HG03558 (cell line): ENCODE measurements at regions not wholly inside any gene's neighbourhood (a gene's known extent, or its start where the extent isn't known, plus 50 kb on each side); places are given as distances from the start of the nearest gene placed in this dataset.
"Not testable (repeated sequence)": the region's sequence is repeated elsewhere in the genome, so short reads cannot be mapped to it uniquely, and the experiment has no call there.

Source experiments
- ATAC-seq: cut with Tn5 transposase; IDR thresholded peaks from one replicate; pipeline ENCODE4 v1.9.1; 2021; ENCODE audit warnings: moderate number of reproducible peaks; ENCODE audit not compliant: unreplicated experiment; ENCODE audit errors: extremely low read depth

DNA sequence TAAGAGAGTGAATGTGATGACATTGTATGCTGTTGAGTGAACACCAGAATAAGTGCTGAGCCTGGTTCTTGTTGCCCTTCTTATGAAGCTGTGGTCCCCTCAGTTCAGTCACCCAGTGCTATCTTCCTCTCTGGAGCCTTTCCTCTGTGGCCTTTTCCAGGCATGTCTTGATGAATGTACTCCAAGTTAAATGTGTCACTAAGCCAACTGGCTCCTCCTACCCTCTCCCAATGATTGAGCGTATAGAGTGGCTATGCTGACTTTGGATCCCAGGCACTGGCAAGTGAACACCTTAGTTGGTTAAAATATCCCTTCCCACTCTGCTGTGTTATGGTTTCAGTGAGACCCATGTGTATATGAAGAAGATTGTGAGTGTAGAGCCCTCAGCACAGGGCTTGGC, 134.1 kb upstream of the MAMLD1 start:
- no peak for ATAC-seq

DNA sequence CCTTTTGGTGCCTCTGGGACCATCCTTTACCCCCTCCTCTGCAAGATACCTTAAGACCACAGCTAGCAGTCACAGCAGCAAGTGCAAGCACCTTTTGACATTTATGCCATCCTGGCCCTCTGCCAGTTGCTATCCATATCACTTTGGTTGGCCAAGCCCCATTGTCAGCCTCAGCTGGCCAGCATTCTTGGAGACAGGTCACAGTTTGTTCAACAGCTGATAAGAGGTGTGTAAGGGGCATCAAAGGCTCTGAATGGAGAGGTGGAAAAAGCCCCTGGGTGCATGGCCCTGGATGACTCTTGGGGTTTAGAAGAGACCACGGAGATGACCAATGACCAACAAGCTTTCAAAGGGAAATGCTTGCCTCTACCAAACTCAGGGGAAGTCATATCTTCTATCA, 133.6 kb upstream of the MAMLD1 start:
- ATAC-seq = no peak

DNA sequence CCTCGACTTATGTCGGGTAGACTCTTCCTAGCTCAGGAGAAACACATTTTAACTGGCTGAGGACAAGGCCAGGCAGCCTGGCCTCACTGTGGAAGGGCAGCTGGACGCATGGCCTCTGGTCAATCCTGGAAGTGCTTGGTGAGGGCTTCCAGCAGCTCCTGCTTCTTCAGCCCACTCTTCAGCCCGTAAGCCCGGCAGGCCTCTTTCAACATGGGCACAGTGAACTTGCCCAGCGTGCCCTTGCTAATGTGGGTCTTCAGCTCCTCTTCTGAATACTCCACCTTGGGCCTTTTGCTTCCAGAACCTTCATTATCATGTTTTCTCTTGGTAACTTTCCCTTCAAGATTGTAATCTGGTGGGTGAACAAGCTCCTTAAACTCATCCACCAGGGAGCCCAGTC, 132.2 kb upstream of the MAMLD1 start:
- ATAC-seq = not testable (repeated sequence)

DNA sequence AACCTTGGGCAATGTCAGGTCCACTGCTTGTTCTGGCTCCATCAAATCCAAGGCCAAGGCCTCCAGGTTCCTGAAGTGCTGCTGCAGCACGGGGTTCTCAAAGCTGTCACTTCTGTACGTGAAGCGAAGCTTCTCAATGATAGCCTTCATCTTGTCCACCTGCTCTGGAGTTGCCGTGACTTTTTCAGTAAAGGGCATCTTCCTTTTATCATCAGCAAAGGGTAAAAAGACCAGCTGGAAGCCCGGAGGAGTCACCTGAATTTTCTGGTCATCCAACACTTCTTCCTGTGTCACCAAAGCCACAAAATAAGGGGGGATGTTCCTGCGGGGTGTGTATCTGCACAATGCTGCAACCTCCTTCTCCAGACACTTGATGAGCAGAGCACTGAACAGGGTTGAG, 131.7 kb upstream of the MAMLD1 start:
- not testable (repeated sequence) for ATAC-seq

DNA sequence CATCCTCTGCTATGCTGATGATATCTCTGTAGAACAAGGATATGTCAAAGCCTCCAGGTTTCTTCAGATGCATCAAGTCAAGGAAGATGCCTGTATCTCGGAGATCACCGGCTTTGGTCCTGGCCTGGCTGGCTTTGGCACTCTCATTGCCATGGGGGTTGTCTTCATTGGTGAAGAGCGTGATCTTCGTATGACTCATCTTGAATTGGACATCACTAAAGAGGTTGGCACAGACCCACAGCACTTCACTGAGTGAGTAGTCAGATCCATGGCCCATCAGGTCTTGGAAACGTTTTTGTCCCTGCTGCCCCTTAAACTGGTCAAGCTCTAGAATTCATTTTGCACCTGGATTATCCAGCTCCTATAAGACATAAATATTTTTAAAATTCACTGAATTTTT, 130.9 kb upstream of the MAMLD1 start:
- ATAC-seq = not testable (repeated sequence)

DNA sequence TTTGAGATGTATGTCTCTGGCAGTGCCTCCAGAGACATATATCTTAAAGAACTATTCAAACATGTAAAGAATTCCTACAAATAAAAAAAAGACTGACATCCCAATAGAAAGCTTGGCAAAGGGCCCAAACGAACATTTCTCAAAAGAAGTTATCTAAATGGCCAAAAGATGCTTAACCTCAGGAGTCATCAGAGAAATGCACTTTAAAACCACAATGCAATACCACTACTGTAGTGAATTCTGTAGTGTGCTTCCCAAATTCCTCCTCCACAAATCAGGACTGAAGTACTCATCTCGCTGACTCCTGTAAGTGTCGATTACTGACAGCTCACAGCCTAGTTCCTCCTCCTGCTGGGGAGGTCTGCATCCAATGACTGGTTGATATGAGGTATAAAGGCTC, 129.0 kb upstream of the MAMLD1 start:
- ATAC-seq = no peak

DNA sequence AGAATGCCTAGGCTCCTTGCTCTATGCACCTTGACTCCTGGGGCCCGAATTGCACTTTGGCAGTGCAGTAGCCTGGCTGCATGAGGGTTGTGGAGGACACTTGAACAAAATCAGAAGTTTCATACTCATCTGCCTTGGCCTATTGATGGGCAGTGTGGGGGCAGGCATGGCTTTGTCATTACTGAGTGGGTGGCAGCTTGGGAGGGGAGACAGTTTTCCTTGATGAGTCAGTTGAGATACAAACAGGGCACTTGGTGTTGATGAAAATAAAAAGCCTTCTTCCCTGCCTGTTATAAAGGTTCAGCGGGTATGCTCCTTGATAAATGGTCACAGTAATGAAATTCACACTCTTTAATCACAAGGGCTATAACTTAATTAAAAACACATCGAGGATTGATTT, 126.8 kb upstream of the MAMLD1 start:
- ATAC-seq = no peak

DNA sequence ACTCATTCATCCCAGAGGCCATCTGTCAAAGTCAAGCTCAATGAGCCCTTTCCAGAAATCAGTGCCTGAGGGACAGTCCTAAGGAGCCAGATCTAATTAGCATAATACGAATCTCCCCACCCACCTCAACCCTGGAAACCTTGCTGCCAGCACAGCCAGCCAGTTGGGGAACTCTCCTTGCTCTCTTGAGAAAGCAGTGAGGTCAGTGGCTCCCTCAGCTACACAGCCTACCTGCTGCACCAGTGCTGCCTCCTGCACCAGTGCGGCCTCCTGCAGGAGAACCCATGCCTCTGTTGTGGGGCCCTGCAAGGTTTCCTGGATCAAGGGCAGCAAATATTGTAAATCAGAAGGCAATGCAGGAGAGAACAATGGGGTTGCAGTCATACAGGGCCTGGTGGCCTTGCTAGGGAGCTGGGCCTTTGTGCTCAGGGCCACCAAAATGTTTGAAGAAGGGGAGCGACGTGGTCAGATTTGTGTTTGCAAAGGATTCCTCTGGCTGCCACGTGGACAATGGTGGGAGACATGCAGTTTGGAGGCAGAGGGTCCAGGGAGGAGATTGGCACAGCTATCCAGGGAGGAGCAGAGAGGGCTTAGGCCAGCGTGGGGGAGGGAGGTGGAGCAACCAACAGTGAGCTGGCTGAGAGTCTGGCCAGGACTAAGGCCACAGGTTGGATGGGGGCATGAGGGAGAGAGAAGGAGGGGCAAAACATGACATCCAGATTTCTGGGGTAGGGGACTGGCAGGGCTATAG, 124.3 kb upstream of the MAMLD1 start:
- ATAC-seq = no peak

DNA sequence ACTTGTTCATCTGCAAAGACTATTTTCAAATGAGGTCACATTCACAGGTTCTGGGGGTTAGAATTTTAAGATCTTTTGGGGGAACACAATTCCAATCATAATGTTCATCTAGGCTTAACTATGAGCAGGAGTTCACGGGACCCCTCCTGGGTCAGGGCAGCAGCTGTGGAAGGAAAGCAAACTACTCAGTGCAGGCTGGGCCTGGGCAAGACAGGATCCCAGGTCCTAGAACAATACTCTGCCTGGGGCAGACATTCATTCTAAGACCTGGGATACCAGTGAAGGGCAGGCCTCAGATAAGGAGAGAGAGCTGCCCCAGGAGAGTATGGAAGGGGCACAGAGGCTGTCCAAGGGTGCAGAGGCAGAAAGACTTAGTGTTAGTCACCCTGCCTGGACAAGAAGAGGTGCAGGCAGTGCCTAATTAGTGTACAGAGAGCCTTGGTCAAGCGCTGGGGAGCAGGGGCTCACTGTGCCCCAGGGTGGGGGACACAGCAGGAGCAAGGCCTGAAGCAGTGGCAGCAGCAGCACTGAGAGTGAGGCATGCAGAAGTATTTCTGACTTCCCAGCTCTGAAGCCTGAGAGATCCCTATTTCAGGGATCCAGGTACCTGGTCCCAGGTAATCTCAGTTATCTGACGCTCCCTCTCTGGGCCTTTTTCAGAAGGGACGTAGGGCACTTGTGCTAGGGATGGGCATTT, 123.0 kb upstream of the MAMLD1 start:
- ATAC-seq = no peak

DNA sequence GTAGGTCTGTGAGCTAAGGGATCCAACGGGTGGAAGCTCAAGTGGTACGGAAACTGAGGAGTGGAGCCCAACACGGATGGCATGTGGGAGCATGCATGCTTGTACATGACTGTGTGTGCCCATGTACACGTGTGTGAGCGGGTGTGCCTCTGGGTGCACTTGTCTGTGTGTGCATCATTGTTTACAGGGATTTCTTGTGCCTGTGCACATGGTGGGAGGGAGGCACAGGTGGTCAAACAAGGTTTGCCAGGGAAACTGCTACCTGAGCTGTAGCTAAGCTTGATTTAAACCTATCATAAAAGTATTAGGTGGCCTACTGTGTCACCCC, 122.5 kb upstream of the MAMLD1 start:
- ATAC-seq = no peak

DNA sequence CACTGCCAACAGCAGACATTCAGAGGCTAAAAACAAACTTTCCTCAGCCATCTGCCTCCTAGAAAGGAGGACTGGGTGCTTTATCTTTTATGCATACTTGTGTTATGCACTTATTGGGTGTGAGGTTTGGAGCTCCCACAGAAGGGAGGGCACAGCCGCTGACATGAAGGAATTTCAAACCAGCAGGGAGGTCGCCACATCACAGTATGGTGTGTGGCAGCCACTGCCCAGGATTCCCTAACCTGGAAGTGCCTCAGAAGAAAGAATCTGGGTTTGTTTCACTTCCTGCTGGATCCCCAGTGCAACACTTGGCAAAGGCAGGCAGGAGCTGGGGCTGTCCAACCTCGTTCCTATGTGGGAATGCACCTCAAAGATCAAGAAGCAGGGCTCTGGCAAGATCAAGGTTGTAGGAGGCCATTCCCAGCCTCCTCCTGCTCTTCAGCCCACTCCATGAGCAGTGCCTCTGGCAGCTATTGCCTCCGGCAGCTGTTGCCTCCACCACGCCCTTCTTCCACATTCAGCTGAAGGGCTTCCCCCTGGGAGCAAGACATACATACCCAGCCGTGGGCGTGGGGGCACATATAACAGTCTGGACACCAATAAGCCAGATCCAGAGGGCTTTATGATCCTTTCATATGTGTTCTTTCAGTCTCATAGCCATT, 109.0 kb upstream of the MAMLD1 start:
- no peak for ATAC-seq

DNA sequence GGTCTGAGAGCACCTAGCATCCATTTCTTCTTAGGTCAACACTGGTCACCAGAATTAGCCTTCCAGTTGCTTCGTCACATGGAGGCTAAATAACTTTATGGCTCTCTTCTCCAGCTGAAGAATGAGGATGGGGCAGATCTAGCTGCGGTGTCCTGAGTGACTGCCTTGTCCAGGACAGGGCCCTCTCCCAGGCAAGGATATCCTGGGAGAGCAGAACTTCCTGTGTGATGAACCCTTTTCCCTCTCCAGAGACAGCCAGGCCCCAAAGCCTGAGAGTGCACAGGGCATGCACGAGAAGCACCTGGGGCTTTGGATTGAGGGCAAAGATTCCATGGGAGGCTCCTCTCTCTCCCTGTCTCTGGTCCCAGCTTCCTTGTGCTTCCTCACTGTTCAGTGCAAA, 108.2 kb upstream of the MAMLD1 start:
- ATAC-seq = no peak

DNA sequence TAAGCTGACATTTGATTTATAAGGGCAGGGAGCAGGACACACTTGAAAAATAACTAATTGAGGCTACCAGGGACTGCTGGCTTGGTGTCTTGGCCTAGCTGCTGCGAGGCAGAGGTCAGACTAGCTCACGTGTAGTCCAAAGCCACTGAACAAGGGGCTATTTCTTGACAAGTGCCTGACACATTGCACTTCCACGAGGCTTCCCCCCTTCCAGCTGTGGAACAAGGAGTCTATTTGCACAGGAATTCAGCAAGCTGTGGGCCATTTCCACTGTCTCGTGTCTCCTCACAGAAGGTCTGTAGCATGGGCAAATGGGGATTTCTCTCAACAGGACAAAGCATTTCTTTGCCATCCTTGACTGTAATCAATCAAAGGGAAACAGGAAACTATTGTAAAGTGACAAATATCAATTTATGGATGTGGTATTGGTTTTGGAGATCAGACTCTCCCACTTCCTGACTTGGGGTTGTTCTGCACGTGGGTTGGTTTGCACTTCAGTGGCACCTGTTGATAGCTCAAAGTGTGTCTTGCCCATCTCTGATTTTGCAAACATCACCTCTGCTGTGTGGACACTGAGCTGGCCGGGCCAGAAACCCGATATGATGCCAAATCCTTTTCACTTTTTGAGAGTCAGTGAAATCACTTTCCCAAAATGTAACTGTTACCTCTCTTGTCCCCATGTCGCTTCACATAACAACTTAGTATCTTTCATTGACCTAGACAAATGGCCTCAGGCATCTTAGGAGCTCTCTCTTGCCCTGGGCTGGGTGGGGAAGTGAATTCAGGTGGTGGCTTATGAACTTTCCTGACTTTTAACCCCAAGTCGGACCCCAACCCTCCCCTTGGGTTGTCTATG, 107.4 kb upstream of the MAMLD1 start:
- ATAC-seq = no peak

DNA sequence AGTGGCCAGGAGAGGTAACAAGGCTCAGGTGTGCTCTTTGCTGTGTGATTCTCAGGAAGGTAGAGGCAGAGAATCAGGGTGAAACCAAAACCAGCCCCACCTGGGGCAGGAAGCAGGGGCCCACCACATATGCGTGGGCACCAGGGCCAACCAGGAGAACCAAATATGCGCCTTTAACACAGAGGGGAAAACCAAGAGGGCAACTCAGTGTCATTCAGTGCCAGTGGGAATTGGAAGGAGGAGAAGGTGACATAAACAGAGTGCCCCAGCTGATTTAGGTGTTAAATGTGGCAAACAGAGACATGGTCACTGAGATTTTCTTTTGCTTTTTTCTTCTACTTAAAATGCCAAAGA, 106.8 kb upstream of the MAMLD1 start:
- no peak for ATAC-seq

DNA sequence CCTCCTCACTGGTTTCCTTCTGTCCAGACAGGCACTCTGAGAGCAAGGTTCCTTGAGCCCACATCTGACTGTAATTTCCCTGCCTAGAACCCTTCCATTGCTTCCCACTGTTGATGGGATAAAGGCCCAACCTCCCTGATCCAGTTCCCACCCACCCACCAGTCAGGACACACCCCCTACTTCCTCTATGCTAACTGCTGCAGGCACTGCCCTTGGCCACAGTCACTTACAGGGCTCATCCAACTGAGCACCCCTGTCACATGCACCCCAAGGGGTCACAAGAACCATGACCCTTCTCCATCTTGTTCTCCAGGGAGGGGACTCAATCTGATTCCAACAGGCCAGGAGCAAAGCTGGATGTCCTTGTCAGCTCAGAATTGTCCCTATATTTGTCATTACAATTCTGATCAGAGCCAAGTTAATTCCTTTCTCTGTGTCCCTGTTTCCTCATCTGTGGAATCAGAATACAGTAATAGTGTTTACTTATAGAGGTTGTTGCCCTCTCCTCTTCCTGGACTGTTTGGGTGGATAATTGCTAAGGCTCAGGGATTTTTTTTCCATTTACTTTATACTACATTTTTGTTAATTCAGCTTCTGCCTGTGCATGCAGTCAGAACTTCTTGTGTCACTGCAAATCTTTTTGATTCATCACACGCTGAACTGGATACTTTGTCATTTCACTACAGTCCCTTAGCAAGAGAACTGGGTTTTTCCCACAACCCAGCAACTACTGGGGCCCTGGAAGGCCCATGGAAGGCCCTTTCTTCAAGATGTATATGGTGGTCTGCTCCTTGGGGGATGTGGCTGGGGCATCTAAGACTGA, 105.6 kb upstream of the MAMLD1 start:
- ATAC-seq = no peak

DNA sequence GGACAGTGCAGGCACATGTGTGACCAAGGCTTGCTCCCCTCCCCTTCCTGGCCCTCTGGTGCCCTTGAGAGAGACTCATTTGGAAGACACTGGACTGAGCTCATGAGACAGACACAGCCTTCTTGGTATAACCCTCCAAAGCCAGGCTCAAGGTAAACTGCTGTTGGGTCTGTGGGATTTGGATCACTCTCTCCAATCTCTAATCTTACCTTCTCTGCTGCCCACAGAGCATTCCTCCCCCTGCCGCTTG, 105.0 kb upstream of the MAMLD1 start:
- no peak for ATAC-seq

DNA sequence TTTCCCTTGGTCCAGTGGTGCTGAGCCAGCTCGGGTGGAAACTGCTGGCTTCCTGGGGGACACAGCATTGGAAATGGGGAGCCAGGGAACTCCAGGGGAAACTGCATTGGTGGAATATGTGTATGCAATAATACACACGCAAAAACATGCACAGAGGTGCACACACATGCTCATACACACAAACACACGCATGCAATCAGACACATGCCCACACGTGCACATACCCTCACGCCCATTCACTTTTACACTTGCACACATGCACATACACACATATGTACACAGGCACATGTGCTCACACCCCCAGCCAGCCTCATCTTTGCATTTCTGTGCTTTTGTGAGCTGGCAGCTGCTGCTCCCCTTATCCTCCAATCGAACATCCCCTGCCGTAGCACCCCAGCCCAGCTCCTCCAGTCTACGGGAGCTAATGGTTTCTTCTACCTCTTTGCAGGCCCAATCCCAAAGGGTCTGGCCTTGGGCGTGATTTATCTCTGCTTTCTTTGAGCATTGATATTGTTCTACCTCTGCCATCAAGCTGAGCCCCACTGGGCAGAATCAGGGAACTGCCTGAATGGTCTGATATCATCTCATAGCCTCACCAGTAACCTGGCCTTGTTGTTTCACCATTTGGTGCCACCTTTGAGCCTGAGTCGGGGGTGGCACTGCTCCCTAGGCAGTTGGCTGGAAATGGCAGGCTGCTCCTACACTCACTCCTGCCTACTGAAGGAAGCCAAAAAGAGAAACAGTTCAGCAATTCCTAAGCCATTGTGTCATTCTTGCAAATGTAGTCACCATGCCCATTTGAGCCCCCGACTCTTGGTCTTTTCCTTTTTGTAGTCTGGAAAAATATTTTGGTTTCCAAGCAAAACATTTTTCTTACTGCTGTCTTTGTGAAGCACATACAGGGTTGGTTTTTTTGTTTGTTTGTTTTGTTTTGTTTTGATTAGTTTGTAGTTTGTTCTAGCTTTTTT, 104.4 kb upstream of the MAMLD1 start:
- ATAC-seq = no peak

DNA sequence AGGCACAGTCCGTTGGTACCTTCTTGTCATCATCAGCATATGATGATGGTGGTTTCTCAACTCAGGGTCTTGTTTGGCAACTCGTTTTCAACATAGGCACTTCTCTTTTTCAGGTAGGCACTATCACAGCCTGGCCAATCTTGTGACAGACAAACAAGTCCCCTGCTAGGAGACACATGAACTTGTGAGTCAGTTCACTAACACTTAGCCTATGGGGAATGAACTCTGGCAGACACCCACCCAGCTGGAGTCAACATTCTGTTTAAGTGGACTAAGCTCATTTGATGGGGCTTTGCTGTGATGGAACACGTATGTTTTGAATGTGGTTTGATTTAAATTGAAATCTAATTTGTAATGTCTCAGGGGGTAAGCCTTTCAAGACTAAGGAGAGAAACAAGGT, 100.7 kb upstream of the MAMLD1 start:
- ATAC-seq = no peak

DNA sequence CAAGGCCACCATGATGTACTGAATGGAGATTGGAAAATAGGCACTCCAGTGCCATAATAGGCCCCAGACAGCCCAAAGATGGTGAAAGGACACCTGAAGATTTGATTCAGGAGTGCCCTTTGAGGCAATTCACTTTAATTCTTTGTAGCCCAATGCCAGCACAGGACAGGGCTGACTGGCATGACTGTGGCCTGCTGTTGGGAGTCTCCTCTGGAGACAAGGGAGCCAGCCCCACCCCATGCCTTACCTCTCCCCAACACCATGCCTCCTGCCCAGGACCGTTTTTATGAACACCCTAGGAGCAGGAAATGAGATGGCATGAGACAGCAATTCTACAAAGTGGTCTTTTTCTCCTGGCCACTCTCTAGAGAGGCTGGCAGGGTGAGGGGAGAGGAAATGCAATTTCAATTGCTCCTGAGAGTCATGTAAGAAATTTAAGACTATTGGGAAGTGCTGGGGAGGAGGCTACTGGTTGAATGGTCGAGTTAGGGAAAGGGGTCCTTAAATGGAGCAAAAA, 94.2 kb upstream of the MAMLD1 start:
- no peak for ATAC-seq
